HUES64 (cell line): ENCODE measurements at regions not wholly inside any gene's neighbourhood (a gene's known extent, or its start where the extent isn't known, plus 50 kb on each side); places are given as distances from the start of the nearest gene placed in this dataset.

ENCODE experiments used
- H3K27ac ChIP-seq: 2 replicates; pipeline ENCODE4 v1.7.0; 2013; ENCODE audit warnings: low read depth, low read length, inconsistent platforms
- H3K27me3 ChIP-seq: 2 replicates; pipeline ENCODE4 v1.6.1; 2013; ENCODE audit warnings: mild to moderate bottlenecking, low read length; ENCODE audit not compliant: insufficient read depth
- H3K36me3 ChIP-seq: 2 replicates; pipeline ENCODE4 v1.6.1; 2013; ENCODE audit warnings: mild to moderate bottlenecking, low read length; ENCODE audit not compliant: insufficient read depth
- H3K4me1 ChIP-seq: 2 replicates; pipeline ENCODE4 v1.6.1; 2013; ENCODE audit warnings: mild to moderate bottlenecking, low read length, moderate library complexity; ENCODE audit not compliant: insufficient read depth
- H3K4me3 ChIP-seq: 2 replicates; pipeline ENCODE4 v1.5.1; 2013; ENCODE audit warnings: mild to moderate bottlenecking, low read length, moderate library complexity
- H3K9ac ChIP-seq: 2 replicates; pipeline ENCODE4 v1.6.1; 2013; ENCODE audit warnings: mild to moderate bottlenecking, low read depth, low read length
- H3K9me3 ChIP-seq: 2 replicates; pipeline ENCODE4 v1.6.1; 2013; ENCODE audit warnings: low read depth, low read length; ENCODE audit not compliant: insufficient read depth
- WGBS: fragments of 150-250, 120-280 bp; methylation state at CpG from one replicate; pipeline ENCODE4 v1.1.7; 2013; ENCODE audit warnings: missing lambda C conversion rate; 5-methylcytosine and 5-hydroxymethylcytosine counted together

- Histone ChIP-seq H3K4me3 (no peak overlapping the region), H3K27me3 (no peaks in the 10 kb centered on the region), H3K27ac (peak overlapping the region; percentile 41), H3K9ac (no peak overlapping the region), H3K9me3 (no peaks in the 10 kb centered on the region), H3K36me3 (no peaks in the 10 kb centered on the region), H3K4me1 (peaks cover 30% of the 10 kb centered on the region)
- WGBS = 82% methylated on average over 1 of the region's 1 CpG
These were observed 1072.4 kb upstream of the ZEB2 start for GRCh38 chr2:145592361-145592760.

GRCh38 chr2:145591109-145591809 lies 1071.3 kb upstream of the ZEB2 start:
- H3K4me1 ChIP-seq = peaks cover 30% of the 10 kb centered on the region
- H3K27me3 ChIP-seq = no peaks in the 10 kb centered on the region
- no peak overlapping the region for H3K9ac ChIP-seq
- no peaks in the 10 kb centered on the region for H3K9me3 ChIP-seq
- peak overlapping the region; percentile 4; the same call in 1 of the 2 replicates for H3K27ac ChIP-seq
- H3K4me3 ChIP-seq = no peak overlapping the region
- H3K36me3 ChIP-seq = no peaks in the 10 kb centered on the region
- 85% methylated on average over 3 of the region's 3 CpGs for WGBS

- Histone ChIP-seq H3K9ac (no peak overlapping the region), H3K36me3 (no peaks in the 10 kb centered on the region), H3K4me3 (no peak overlapping the region), H3K4me1 (peaks cover 19% of the 10 kb centered on the region), H3K27me3 (no peaks in the 10 kb centered on the region), H3K9me3 (no peaks in the 10 kb centered on the region), H3K27ac (no peak overlapping the region)
- 95% methylated on average over 3 of the region's 3 CpGs for WGBS
These were observed 1068.0 kb upstream of the ZEB2 start for GRCh38 chr2:145587922-145588321.

- no peak overlapping the region for H3K9ac ChIP-seq
- WGBS = 97% methylated on average over 1 of the region's 1 CpG
- H3K27me3 ChIP-seq = no peaks in the 10 kb centered on the region
- H3K9me3 ChIP-seq = no peaks in the 10 kb centered on the region
- no peaks in the 10 kb centered on the region for H3K36me3 ChIP-seq
- no peak overlapping the region for H3K27ac ChIP-seq
- no peak overlapping the region for H3K4me3 ChIP-seq
- H3K4me1 ChIP-seq = no peaks in the 10 kb centered on the region
These were observed 1064.4 kb upstream of the ZEB2 start for GRCh38 chr2:145584353-145584752.

GRCh38 chr2:145573608-145574007 lies 1053.7 kb upstream of the ZEB2 start:
- Histone ChIP-seq H3K36me3 (no peaks in the 10 kb centered on the region), H3K4me1 (no peaks in the 10 kb centered on the region), H3K27me3 (no peaks in the 10 kb centered on the region), H3K27ac (no peak overlapping the region), H3K9me3 (no peaks in the 10 kb centered on the region), H3K4me3 (no peak overlapping the region), H3K9ac (no peak overlapping the region)
- WGBS = 96% methylated on average over 5 of the region's 5 CpGs

GRCh38 chr2:145572238-145572637 lies 1052.3 kb upstream of the ZEB2 start:
- Histone ChIP-seq H3K4me1 (no peaks in the 10 kb centered on the region), H3K36me3 (no peaks in the 10 kb centered on the region), H3K9ac (no peak overlapping the region), H3K27ac (no peak overlapping the region), H3K27me3 (no peaks in the 10 kb centered on the region), H3K4me3 (no peak overlapping the region), H3K9me3 (no peaks in the 10 kb centered on the region)

- H3K27me3 ChIP-seq = no peaks in the 10 kb centered on the region
- no peak overlapping the region for H3K9ac ChIP-seq
- H3K27ac ChIP-seq = no peak overlapping the region
- H3K9me3 ChIP-seq = no peaks in the 10 kb centered on the region
- no peak overlapping the region for H3K4me3 ChIP-seq
- WGBS = 96% methylated on average over 2 of the region's 2 CpGs
- peaks cover 2% of the 10 kb centered on the region; the same call in 1 of the 2 replicates for H3K4me1 ChIP-seq
- H3K36me3 ChIP-seq = no peaks in the 10 kb centered on the region
These were observed 1049.2 kb upstream of the ZEB2 start for GRCh38 chr2:145569108-145569507.

- Histone ChIP-seq H3K4me3 (no peak overlapping the region), H3K9ac (no peak overlapping the region), H3K36me3 (no peaks in the 10 kb centered on the region), H3K4me1 (peaks cover 14% of the 10 kb centered on the region), H3K27ac (no peak overlapping the region), H3K9me3 (no peaks in the 10 kb centered on the region), H3K27me3 (no peaks in the 10 kb centered on the region)
- WGBS = 94% methylated on average over 6 of the region's 7 CpGs
These were observed 1044.1 kb upstream of the ZEB2 start for GRCh38 chr2:145563741-145564615.

GRCh38 chr2:145561152-145561551 lies 1041.2 kb upstream of the ZEB2 start:
- no peaks in the 10 kb centered on the region for H3K9me3 ChIP-seq
- H3K27me3 ChIP-seq = no peaks in the 10 kb centered on the region
- H3K27ac ChIP-seq = no peak overlapping the region
- H3K4me3 ChIP-seq = no peak overlapping the region
- peaks cover 14% of the 10 kb centered on the region for H3K4me1 ChIP-seq
- H3K9ac ChIP-seq = no peak overlapping the region
- no peaks in the 10 kb centered on the region for H3K36me3 ChIP-seq
- WGBS = no CpG with 5 or more reads among the region's 3 CpGs

GRCh38 chr2:145558617-145559350 lies 1038.9 kb upstream of the ZEB2 start:
- no peak overlapping the region for H3K9ac ChIP-seq
- H3K27me3 ChIP-seq = no peaks in the 10 kb centered on the region
- H3K4me3 ChIP-seq = no peak overlapping the region
- H3K36me3 ChIP-seq = no peaks in the 10 kb centered on the region
- no peak overlapping the region for H3K27ac ChIP-seq
- no peaks in the 10 kb centered on the region for H3K9me3 ChIP-seq
- H3K4me1 ChIP-seq = peaks cover 8% of the 10 kb centered on the region
- WGBS = 100% methylated on average over 1 of the region's 1 CpG

GRCh38 chr2:145555360-145555759 lies 1035.4 kb upstream of the ZEB2 start:
- WGBS = 100% methylated on average over 1 of the region's 1 CpG
- Histone ChIP-seq H3K27ac (no peak overlapping the region), H3K9ac (no peak overlapping the region), H3K4me1 (peaks cover 11% of the 10 kb centered on the region; the same call in 1 of the 2 replicates), H3K36me3 (no peaks in the 10 kb centered on the region), H3K27me3 (no peaks in the 10 kb centered on the region), H3K9me3 (no peaks in the 10 kb centered on the region), H3K4me3 (no peak overlapping the region)
